ENCODE measurements at regions not wholly inside any gene's neighbourhood (a gene's known extent, or its start where the extent isn't known, plus 50 kb on each side); places are given as distances from the start of the nearest gene placed in this dataset.

- no peak overlapping the region for H2AFZ ChIP-seq (ENCODE audit: low read depth, low read length)
- H4K8ac ChIP-seq (ENCODE audit: low read length), result no peak overlapping the region
- no peaks in the 10 kb centered on the region for H3K36me3 ChIP-seq (ENCODE audit: control insufficient read depth in 1 of 2, insufficient read depth in 2 of 2, low read depth in 1 of 2, low read length in 2 of 2)
- no peak overlapping the region for H3K4me2 ChIP-seq (ENCODE audit: low read length, poor library complexity, severe bottlenecking)
- no peaks in the 10 kb centered on the region for H3K4me1 ChIP-seq (ENCODE audit: control insufficient read depth, insufficient read depth, low read depth, low read length)
- no peaks in the 10 kb centered on the region for H3K79me1 ChIP-seq (replicated peaks; ENCODE audit: low read length, poor library complexity, severe bottlenecking)
- no peak overlapping the region for H3K4me3 ChIP-seq (ENCODE audit: insufficient read depth in 1 of 2, low read depth in 1 of 2, low read length in 2 of 2)
- no peak overlapping the region for H2BK5ac ChIP-seq (ENCODE audit: low read depth, low read length, poor library complexity, severe bottlenecking)
- no peak overlapping the region for H3K9ac ChIP-seq (ENCODE audit: low read length)
- H4K91ac ChIP-seq (ENCODE audit: low read length), result no peak overlapping the region
- H3K23ac ChIP-seq (ENCODE audit: low read length in 2 of 2), result no peak overlapping the region
- peaks cover 21% of the 10 kb centered on the region for H3K9me3 ChIP-seq (ENCODE audit: control insufficient read depth, low read length)
- H3K14ac ChIP-seq (ENCODE audit: low read length in 2 of 2), result no peak overlapping the region
- no peak for DNase-seq
- H3K4ac ChIP-seq (ENCODE audit: low read depth in 1 of 2, low read length in 2 of 2), result no peak overlapping the region
- H2BK15ac ChIP-seq (ENCODE audit: low read depth, poor library complexity, severe bottlenecking), result no peak overlapping the region
- H3K18ac ChIP-seq (ENCODE audit: low read depth in 1 of 2, low read length in 2 of 2), result no peak overlapping the region
- H2BK12ac ChIP-seq (ENCODE audit: low read length in 2 of 2), result no peak overlapping the region
- no peak overlapping the region for H2BK120ac ChIP-seq (ENCODE audit: low read depth, low read length)
- WGBS, result 81% methylated on average over 3 of the region's 4 CpGs
- no peak overlapping the region for H2AK5ac ChIP-seq (ENCODE audit: low read length, severe bottlenecking)
- H3K27me3 ChIP-seq (ENCODE audit: control insufficient read depth in 1 of 2, insufficient read depth in 1 of 2, low read length in 2 of 2), result no peaks in the 10 kb centered on the region
- H3K27ac ChIP-seq (ENCODE audit: low read length, poor library complexity, severe bottlenecking), result no peak overlapping the region
Observed at GRCh38 chr14:82365471-82365870, 831.8 kb upstream of the SEL1L start.

GRCh38 chr14:82366803-82367202, 833.1 kb upstream of the SEL1L start:
- no peak overlapping the region for H2AK5ac ChIP-seq (ENCODE audit: low read length, severe bottlenecking)
- WGBS, result 65% methylated on average over 2 of the region's 2 CpGs

GRCh38 chr14:82379291-82379690, 845.6 kb upstream of the SEL1L start:
- Histone ChIP-seq H3K9ac (ENCODE audit: low read length) (no peak overlapping the region), H4K8ac (ENCODE audit: low read length) (no peak overlapping the region), H3K9me3 (ENCODE audit: control insufficient read depth, low read length) (peaks cover 7% of the 10 kb centered on the region), H2AFZ (ENCODE audit: low read depth, low read length) (no peak overlapping the region), H2BK5ac (ENCODE audit: low read depth, low read length, poor library complexity, severe bottlenecking) (no peak overlapping the region), H3K79me1 (replicated peaks; ENCODE audit: low read length, poor library complexity, severe bottlenecking) (no peaks in the 10 kb centered on the region), H3K23ac (ENCODE audit: low read length in 2 of 2) (no peak overlapping the region), H3K4me1 (ENCODE audit: control insufficient read depth, insufficient read depth, low read depth, low read length) (no peaks in the 10 kb centered on the region), H3K14ac (ENCODE audit: low read length in 2 of 2) (no peak overlapping the region), H3K18ac (ENCODE audit: low read depth in 1 of 2, low read length in 2 of 2) (no peak overlapping the region), H2AK5ac (ENCODE audit: low read length, severe bottlenecking) (no peak overlapping the region), H3K27ac (ENCODE audit: low read length, poor library complexity, severe bottlenecking) (no peak overlapping the region), H3K4ac (ENCODE audit: low read depth in 1 of 2, low read length in 2 of 2) (no peak overlapping the region), H3K27me3 (ENCODE audit: control insufficient read depth in 1 of 2, insufficient read depth in 1 of 2, low read length in 2 of 2) (no peaks in the 10 kb centered on the region), H3K36me3 (ENCODE audit: control insufficient read depth in 1 of 2, insufficient read depth in 2 of 2, low read depth in 1 of 2, low read length in 2 of 2) (no peaks in the 10 kb centered on the region), H3K4me3 (ENCODE audit: insufficient read depth in 1 of 2, low read depth in 1 of 2, low read length in 2 of 2) (no peak overlapping the region), H2BK120ac (ENCODE audit: low read depth, low read length) (no peak overlapping the region), H4K91ac (ENCODE audit: low read length) (no peak overlapping the region), H2BK12ac (ENCODE audit: low read length in 2 of 2) (no peak overlapping the region), H3K4me2 (ENCODE audit: low read length, poor library complexity, severe bottlenecking) (no peak overlapping the region), H2BK15ac (ENCODE audit: low read depth, poor library complexity, severe bottlenecking) (no peak overlapping the region)
- DNase-seq, result no peak
- no CpG with 5 or more reads among the region's 2 CpGs for WGBS

More at GRCh38 chr14:82366803-82367202, 833.1 kb upstream of the SEL1L start:
- Histone ChIP-seq H3K9ac (ENCODE audit: low read length) (no peak overlapping the region), H3K79me1 (replicated peaks; ENCODE audit: low read length, poor library complexity, severe bottlenecking) (no peaks in the 10 kb centered on the region), H3K4me1 (ENCODE audit: control insufficient read depth, insufficient read depth, low read depth, low read length) (no peaks in the 10 kb centered on the region), H3K27me3 (ENCODE audit: control insufficient read depth in 1 of 2, insufficient read depth in 1 of 2, low read length in 2 of 2) (no peaks in the 10 kb centered on the region), H2BK5ac (ENCODE audit: low read depth, low read length, poor library complexity, severe bottlenecking) (no peak overlapping the region), H4K91ac (ENCODE audit: low read length) (no peak overlapping the region), H3K4ac (ENCODE audit: low read depth in 1 of 2, low read length in 2 of 2) (no peak overlapping the region), H3K4me3 (ENCODE audit: insufficient read depth in 1 of 2, low read depth in 1 of 2, low read length in 2 of 2) (no peak overlapping the region), H3K18ac (ENCODE audit: low read depth in 1 of 2, low read length in 2 of 2) (no peak overlapping the region), H2AFZ (ENCODE audit: low read depth, low read length) (no peak overlapping the region), H4K8ac (ENCODE audit: low read length) (no peak overlapping the region), H2BK12ac (ENCODE audit: low read length in 2 of 2) (no peak overlapping the region), H3K9me3 (ENCODE audit: control insufficient read depth, low read length) (peaks cover 29% of the 10 kb centered on the region), H2BK120ac (ENCODE audit: low read depth, low read length) (no peak overlapping the region), H3K14ac (ENCODE audit: low read length in 2 of 2) (no peak overlapping the region), H3K36me3 (ENCODE audit: control insufficient read depth in 1 of 2, insufficient read depth in 2 of 2, low read depth in 1 of 2, low read length in 2 of 2) (no peaks in the 10 kb centered on the region), H3K27ac (ENCODE audit: low read length, poor library complexity, severe bottlenecking) (no peak overlapping the region), H3K4me2 (ENCODE audit: low read length, poor library complexity, severe bottlenecking) (no peak overlapping the region), H3K23ac (ENCODE audit: low read length in 2 of 2) (no peak overlapping the region), H2BK15ac (ENCODE audit: low read depth, poor library complexity, severe bottlenecking) (no peak overlapping the region)
- no peak for DNase-seq

GRCh38 chr14:82385048-82385447, 851.4 kb upstream of the SEL1L start:
- no peak overlapping the region for H2BK120ac ChIP-seq (ENCODE audit: low read depth, low read length)
- H3K9ac ChIP-seq (ENCODE audit: low read length), result no peak overlapping the region
- H3K79me1 ChIP-seq (replicated peaks; ENCODE audit: low read length, poor library complexity, severe bottlenecking), result no peaks in the 10 kb centered on the region
- H3K4ac ChIP-seq (ENCODE audit: low read depth in 1 of 2, low read length in 2 of 2), result no peak overlapping the region
- DNase-seq, result no peak
- no peak overlapping the region for H2AK5ac ChIP-seq (ENCODE audit: low read length, severe bottlenecking)
- H2BK12ac ChIP-seq (ENCODE audit: low read length in 2 of 2), result no peak overlapping the region
- no peak overlapping the region for H3K23ac ChIP-seq (ENCODE audit: low read length in 2 of 2)
- H3K36me3 ChIP-seq (ENCODE audit: control insufficient read depth in 1 of 2, insufficient read depth in 2 of 2, low read depth in 1 of 2, low read length in 2 of 2), result no peaks in the 10 kb centered on the region
- no peaks in the 10 kb centered on the region for H3K27me3 ChIP-seq (ENCODE audit: control insufficient read depth in 1 of 2, insufficient read depth in 1 of 2, low read length in 2 of 2)
- no peak overlapping the region for H3K4me2 ChIP-seq (ENCODE audit: low read length, poor library complexity, severe bottlenecking)
- H4K91ac ChIP-seq (ENCODE audit: low read length), result no peak overlapping the region
- H2BK5ac ChIP-seq (ENCODE audit: low read depth, low read length, poor library complexity, severe bottlenecking), result no peak overlapping the region
- no peaks in the 10 kb centered on the region for H3K9me3 ChIP-seq (ENCODE audit: control insufficient read depth, low read length)
- H4K8ac ChIP-seq (ENCODE audit: low read length), result no peak overlapping the region
- H2BK15ac ChIP-seq (ENCODE audit: low read depth, poor library complexity, severe bottlenecking), result no peak overlapping the region
- H3K14ac ChIP-seq (ENCODE audit: low read length in 2 of 2), result no peak overlapping the region
- no peak overlapping the region for H2AFZ ChIP-seq (ENCODE audit: low read depth, low read length)
- no peak overlapping the region for H3K27ac ChIP-seq (ENCODE audit: low read length, poor library complexity, severe bottlenecking)
- H3K4me1 ChIP-seq (ENCODE audit: control insufficient read depth, insufficient read depth, low read depth, low read length), result no peaks in the 10 kb centered on the region
- H3K18ac ChIP-seq (ENCODE audit: low read depth in 1 of 2, low read length in 2 of 2), result no peak overlapping the region
- no peak overlapping the region for H3K4me3 ChIP-seq (ENCODE audit: insufficient read depth in 1 of 2, low read depth in 1 of 2, low read length in 2 of 2)
